Testis (tissue), 2 donors: ENCODE measurements at regions not wholly inside any gene's neighbourhood (a gene's known extent, or its start where the extent isn't known, plus 50 kb on each side); places are given as distances from the start of the nearest gene placed in this dataset.

Experiments
- POLR2A ChIP-seq: fragments of 450-650 bp; IDR thresholded peaks from one replicate; pipeline ENCODE4 v1.6.1; 2017; ENCODE audit warnings: antibody characterized with exemption, mild to moderate bottlenecking, moderate library complexity
- TF ChIP-seq, protein P1 (sequence below), 3 experiments: fragments of 450-650 bp in 2 of 3; fragments of 200-600 bp in 1 of 3; sonication (generic) in 1 of 3; IDR thresholded peaks; one replicate each; pipeline ENCODE4 v1.5.1; 2016 to 2019; ENCODE audit warnings: antibody characterized with exemption in 3 of 3, mild to moderate bottlenecking in 2 of 3, moderate library complexity in 1 of 3

DNA sequence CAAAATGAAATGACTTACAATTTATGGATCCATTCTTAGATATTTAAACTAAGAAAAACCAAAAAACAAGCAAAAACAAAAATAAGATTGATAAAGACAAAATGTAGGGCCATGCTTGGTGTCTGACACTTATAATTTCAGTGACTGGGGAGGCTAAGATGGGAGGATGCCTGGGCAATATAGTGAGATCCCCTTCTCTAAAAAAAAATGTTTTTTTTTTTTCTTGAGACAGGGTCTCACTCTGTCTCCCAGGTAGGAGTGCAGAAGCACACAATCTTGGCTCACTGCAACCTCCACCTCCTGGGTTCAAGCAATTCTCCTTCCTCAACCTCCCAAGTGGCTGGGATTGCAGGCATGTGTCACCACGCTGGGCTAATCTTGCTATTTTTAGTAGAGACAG, 92.4 kb downstream of the HFE start:
- TF ChIP-seq POLR2A, result no peak
- TF ChIP-seq, protein P1, sequence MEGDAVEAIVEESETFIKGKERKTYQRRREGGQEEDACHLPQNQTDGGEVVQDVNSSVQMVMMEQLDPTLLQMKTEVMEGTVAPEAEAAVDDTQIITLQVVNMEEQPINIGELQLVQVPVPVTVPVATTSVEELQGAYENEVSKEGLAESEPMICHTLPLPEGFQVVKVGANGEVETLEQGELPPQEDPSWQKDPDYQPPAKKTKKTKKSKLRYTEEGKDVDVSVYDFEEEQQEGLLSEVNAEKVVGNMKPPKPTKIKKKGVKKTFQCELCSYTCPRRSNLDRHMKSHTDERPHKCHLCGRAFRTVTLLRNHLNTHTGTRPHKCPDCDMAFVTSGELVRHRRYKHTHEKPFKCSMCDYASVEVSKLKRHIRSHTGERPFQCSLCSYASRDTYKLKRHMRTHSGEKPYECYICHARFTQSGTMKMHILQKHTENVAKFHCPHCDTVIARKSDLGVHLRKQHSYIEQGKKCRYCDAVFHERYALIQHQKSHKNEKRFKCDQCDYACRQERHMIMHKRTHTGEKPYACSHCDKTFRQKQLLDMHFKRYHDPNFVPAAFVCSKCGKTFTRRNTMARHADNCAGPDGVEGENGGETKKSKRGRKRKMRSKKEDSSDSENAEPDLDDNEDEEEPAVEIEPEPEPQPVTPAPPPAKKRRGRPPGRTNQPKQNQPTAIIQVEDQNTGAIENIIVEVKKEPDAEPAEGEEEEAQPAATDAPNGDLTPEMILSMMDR (IDR thresholded peaks at IDR 0.05), result no peak
